IPS-18a (cell line): ENCODE measurements at regions not wholly inside any gene's neighbourhood (a gene's known extent, or its start where the extent isn't known, plus 50 kb on each side); places are given as distances from the start of the nearest gene placed in this dataset.

Experiments
- H3K27ac ChIP-seq: one replicate; pipeline ENCODE4 v1.5.1; 2013; ENCODE audit warnings: low read length
- H3K27me3 ChIP-seq: one replicate; pipeline ENCODE4 v1.6.1; 2013; ENCODE audit warnings: mild to moderate bottlenecking, low read length; ENCODE audit not compliant: control insufficient read depth, insufficient read depth
- H3K36me3 ChIP-seq: one replicate; pipeline ENCODE4 v1.6.1; 2013; ENCODE audit warnings: low read depth, low read length; ENCODE audit not compliant: control insufficient read depth
- H3K4me1 ChIP-seq: one replicate; pipeline ENCODE4 v1.6.1; 2013; ENCODE audit warnings: low read depth, low read length; ENCODE audit not compliant: control insufficient read depth
- H3K4me3 ChIP-seq: one replicate; pipeline ENCODE4 v1.5.1; 2013; ENCODE audit warnings: low read length
- H3K9ac ChIP-seq: one replicate; pipeline ENCODE4 v1.6.1; 2013; ENCODE audit warnings: mild to moderate bottlenecking, low read length, moderate library complexity
- H3K9me3 ChIP-seq: one replicate; pipeline ENCODE4 v1.6.1; 2013; ENCODE audit warnings: low read depth, low read length; ENCODE audit not compliant: control insufficient read depth

- H3K4me3 ChIP-seq: no peak overlapping the region
- no peak overlapping the region for H3K27ac ChIP-seq
- no peak overlapping the region for H3K9ac ChIP-seq
- no peaks in the 10 kb centered on the region for H3K36me3 ChIP-seq
- H3K9me3 ChIP-seq: no peaks in the 10 kb centered on the region
- no peaks in the 10 kb centered on the region for H3K27me3 ChIP-seq
- H3K4me1 ChIP-seq: no peaks in the 10 kb centered on the region
Observed at GRCh38 chr18:76771192-76771799, 51.1 kb upstream of the ZNF236 start.

- Histone ChIP-seq H3K9me3 (no peaks in the 10 kb centered on the region), H3K27me3 (no peaks in the 10 kb centered on the region), H3K27ac (no peak overlapping the region), H3K36me3 (no peaks in the 10 kb centered on the region), H3K9ac (no peak overlapping the region), H3K4me1 (no peaks in the 10 kb centered on the region), H3K4me3 (no peak overlapping the region)
Observed at GRCh38 chr18:76767954-76768353, 54.4 kb upstream of the ZNF236 start.

GRCh38 chr18:76766429-76766828, 55.9 kb upstream of the ZNF236 start:
- Histone ChIP-seq H3K4me1 (no peaks in the 10 kb centered on the region), H3K27me3 (no peaks in the 10 kb centered on the region), H3K27ac (no peak overlapping the region), H3K9ac (no peak overlapping the region), H3K4me3 (no peak overlapping the region), H3K36me3 (no peaks in the 10 kb centered on the region), H3K9me3 (no peaks in the 10 kb centered on the region)

GRCh38 chr18:76765649-76766048, 56.7 kb upstream of the ZNF236 start:
- no peaks in the 10 kb centered on the region for H3K9me3 ChIP-seq
- no peaks in the 10 kb centered on the region for H3K4me1 ChIP-seq
- H3K4me3 ChIP-seq: no peak overlapping the region
- no peak overlapping the region for H3K9ac ChIP-seq
- H3K27ac ChIP-seq: no peak overlapping the region
- H3K27me3 ChIP-seq: no peaks in the 10 kb centered on the region
- H3K36me3 ChIP-seq: no peaks in the 10 kb centered on the region

GRCh38 chr18:76764291-76764901, 58.0 kb upstream of the ZNF236 start:
- H3K36me3 ChIP-seq: no peaks in the 10 kb centered on the region
- no peak overlapping the region for H3K4me3 ChIP-seq
- H3K9me3 ChIP-seq: no peaks in the 10 kb centered on the region
- H3K9ac ChIP-seq: no peak overlapping the region
- H3K4me1 ChIP-seq: no peaks in the 10 kb centered on the region
- H3K27me3 ChIP-seq: no peaks in the 10 kb centered on the region
- no peak overlapping the region for H3K27ac ChIP-seq

- no peaks in the 10 kb centered on the region for H3K4me1 ChIP-seq
- H3K4me3 ChIP-seq: no peak overlapping the region
- H3K36me3 ChIP-seq: no peaks in the 10 kb centered on the region
- no peak overlapping the region for H3K9ac ChIP-seq
- H3K27me3 ChIP-seq: no peaks in the 10 kb centered on the region
- H3K27ac ChIP-seq: no peak overlapping the region
- no peaks in the 10 kb centered on the region for H3K9me3 ChIP-seq
Observed at GRCh38 chr18:76759056-76759455, 63.3 kb upstream of the ZNF236 start.

GRCh38 chr18:76757925-76758324, 64.4 kb upstream of the ZNF236 start:
- no peaks in the 10 kb centered on the region for H3K36me3 ChIP-seq
- H3K9ac ChIP-seq: no peak overlapping the region
- H3K27ac ChIP-seq: no peak overlapping the region
- no peaks in the 10 kb centered on the region for H3K4me1 ChIP-seq
- H3K9me3 ChIP-seq: no peaks in the 10 kb centered on the region
- H3K4me3 ChIP-seq: no peak overlapping the region
- no peaks in the 10 kb centered on the region for H3K27me3 ChIP-seq

- no peak overlapping the region for H3K4me3 ChIP-seq
- no peaks in the 10 kb centered on the region for H3K4me1 ChIP-seq
- no peak overlapping the region for H3K27ac ChIP-seq
- no peaks in the 10 kb centered on the region for H3K36me3 ChIP-seq
- H3K9ac ChIP-seq: no peak overlapping the region
- no peaks in the 10 kb centered on the region for H3K9me3 ChIP-seq
- H3K27me3 ChIP-seq: no peaks in the 10 kb centered on the region
Observed at GRCh38 chr18:76757335-76757734, 65.0 kb upstream of the ZNF236 start.

- H3K27ac ChIP-seq: no peak overlapping the region
- no peaks in the 10 kb centered on the region for H3K27me3 ChIP-seq
- H3K4me3 ChIP-seq: no peak overlapping the region
- H3K9ac ChIP-seq: no peak overlapping the region
- H3K36me3 ChIP-seq: no peaks in the 10 kb centered on the region
- H3K9me3 ChIP-seq: no peaks in the 10 kb centered on the region
- no peaks in the 10 kb centered on the region for H3K4me1 ChIP-seq
Observed at GRCh38 chr18:76756531-76757253, 65.7 kb upstream of the ZNF236 start.

- no peaks in the 10 kb centered on the region for H3K4me1 ChIP-seq
- no peak overlapping the region for H3K9ac ChIP-seq
- peaks cover 11% of the 10 kb centered on the region for H3K9me3 ChIP-seq
- H3K4me3 ChIP-seq: no peak overlapping the region
- H3K36me3 ChIP-seq: no peaks in the 10 kb centered on the region
- no peak overlapping the region for H3K27ac ChIP-seq
- no peaks in the 10 kb centered on the region for H3K27me3 ChIP-seq
Observed at GRCh38 chr18:76754351-76754750, 68.0 kb upstream of the ZNF236 start.

GRCh38 chr18:76752400-76752799, 70.0 kb upstream of the ZNF236 start:
- no peaks in the 10 kb centered on the region for H3K4me1 ChIP-seq
- H3K4me3 ChIP-seq: no peak overlapping the region
- H3K27me3 ChIP-seq: no peaks in the 10 kb centered on the region
- H3K9ac ChIP-seq: no peak overlapping the region
- peaks cover 25% of the 10 kb centered on the region for H3K9me3 ChIP-seq
- H3K27ac ChIP-seq: no peak overlapping the region
- no peaks in the 10 kb centered on the region for H3K36me3 ChIP-seq
